ENCODE measurements at regions not wholly inside any gene's neighbourhood (a gene's known extent, or its start where the extent isn't known, plus 50 kb on each side); places are given as distances from the start of the nearest gene placed in this dataset.
"Not testable (repeated sequence)": the region's sequence is repeated elsewhere in the genome, so short reads cannot be mapped to it uniquely, and the experiment has no call there.

DNA sequence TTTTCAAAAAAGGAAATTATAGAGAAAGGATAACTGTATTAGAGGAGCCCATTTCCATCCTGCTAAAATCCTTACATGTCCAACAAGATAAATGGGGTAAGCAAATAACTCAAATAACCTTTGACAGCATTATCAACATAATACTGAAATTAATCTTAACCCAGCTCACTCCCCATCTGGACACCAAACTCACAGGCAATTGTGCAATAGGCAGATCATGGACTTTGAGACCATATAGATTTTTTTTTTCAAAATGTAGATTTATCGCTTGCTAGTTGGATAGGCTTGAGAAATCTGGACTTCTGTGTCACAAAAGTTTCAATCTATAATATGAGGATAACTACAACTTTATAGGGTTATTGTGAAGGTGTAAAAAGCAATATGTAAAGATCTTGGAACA lies 134.4 kb upstream of the ASCC3 start:
- DNase-seq: no peak

DNA sequence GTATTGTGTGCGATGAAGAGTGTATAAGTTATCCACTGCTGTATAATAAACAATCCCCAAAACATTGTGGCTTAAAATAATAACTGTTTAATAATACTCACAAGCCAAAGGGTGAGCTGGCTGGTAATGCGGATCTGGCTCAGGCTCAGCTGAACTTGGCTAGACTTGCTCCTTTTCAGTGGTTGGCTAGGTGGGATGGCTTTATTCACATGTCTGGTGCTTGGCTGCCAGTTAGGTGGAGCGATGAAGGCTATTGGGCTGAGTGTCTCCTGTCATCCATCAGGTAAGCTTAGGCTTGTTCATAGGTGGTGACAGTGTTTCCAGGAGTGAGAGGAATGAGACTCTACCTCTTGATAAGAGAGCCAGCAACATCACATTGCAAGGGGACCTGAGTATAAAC lies 135.0 kb upstream of the ASCC3 start:
- no peak for DNase-seq

DNA sequence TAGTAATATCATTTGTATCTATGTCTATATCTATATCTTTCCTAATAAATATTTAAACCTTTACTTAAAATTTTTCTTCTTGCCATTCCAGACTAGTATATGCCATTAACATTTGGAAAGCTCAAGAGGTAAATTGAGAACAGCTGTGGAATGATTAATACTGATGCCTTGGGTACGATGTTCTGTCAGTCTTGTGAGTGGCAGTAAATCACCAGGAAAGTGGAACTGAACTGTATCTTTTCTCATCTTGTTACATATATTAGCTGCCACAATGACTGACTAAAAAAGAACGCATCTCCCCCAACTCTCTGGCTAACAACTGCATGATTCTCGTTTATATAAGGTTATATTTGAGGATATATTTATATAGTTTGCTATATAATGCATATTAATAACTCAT lies 137.0 kb upstream of the ASCC3 start:
- no peak for DNase-seq

DNA sequence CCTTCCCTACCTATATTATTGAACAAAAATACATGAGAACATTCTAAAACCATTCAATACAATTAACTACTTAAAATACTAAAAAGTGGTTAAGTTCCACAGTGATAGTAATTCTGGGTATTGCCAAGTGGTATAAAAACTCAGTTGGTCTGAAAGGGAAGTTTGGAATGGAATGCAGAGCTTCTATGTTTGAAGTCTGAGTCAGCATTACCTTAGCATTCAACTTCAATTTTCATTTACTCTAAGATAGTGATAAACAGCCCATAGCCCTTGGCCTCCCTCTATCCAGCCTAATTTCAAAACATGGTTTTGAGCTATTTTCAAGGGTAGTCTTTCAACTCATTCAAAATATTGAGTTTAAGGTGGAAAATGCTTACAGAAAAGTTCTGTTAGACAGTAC lies 140.4 kb upstream of the ASCC3 start:
- DNase-seq: no peak

DNA sequence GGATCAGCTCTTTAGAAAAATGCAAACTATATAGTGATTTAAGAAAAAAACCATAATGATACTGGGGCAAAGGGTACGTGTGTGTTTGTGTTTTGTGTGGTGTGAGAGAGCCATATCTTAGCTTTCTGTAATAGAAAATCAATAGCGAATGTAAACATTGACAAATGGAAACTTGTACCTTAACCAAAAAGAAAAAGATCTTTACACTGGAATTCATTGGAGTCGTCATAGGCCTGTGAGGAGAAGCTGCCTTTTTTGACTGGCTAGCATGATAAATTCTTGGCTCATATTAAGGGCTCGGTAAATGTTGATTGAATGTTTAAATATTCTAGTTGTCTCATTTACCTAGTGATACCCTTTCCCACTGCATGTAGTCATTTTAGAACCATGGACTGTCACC lies 161.8 kb upstream of the ASCC3 start:
- DNase-seq: no peak

DNA sequence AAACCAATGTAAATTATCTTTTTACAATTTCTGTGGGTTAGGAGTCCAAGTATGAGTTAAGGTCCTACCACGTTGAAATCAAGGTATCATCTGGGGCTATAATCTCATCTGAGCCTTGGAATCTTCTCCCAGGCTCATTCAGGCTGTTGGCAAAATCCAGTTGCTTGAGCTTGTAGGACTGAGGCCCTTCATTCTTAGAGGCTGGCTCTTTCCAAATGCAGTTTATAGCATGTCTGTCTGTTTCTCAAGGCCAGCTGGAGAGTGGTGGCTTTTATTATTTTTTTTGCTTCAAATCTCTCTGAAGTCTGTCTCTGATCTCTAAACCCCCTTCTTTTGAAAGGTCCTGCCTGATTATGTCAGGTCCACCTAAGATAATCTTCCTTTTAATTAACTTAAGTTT lies 177.2 kb upstream of the ASCC3 start:
- no peak for DNase-seq

DNA sequence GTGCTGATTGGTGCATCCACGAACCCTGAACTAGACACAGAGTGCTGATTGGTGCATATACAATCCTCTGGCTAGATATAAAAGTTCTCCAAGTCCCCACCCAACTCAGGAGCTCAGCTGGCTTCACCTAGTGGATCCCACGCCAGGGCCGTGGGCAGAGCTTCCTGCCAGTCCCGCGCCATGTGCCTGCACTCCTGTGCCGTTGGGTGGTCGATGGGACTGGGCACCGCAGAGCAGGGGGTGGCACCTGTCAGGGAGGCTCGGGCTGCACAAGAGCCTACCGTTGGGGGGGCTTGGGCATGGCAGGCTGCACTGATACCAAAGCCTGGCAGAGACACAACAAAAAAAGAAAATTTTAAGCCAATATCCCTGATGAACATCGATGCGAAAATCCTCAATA lies 185.4 kb upstream of the ASCC3 start:
- no peak for DNase-seq

DNA sequence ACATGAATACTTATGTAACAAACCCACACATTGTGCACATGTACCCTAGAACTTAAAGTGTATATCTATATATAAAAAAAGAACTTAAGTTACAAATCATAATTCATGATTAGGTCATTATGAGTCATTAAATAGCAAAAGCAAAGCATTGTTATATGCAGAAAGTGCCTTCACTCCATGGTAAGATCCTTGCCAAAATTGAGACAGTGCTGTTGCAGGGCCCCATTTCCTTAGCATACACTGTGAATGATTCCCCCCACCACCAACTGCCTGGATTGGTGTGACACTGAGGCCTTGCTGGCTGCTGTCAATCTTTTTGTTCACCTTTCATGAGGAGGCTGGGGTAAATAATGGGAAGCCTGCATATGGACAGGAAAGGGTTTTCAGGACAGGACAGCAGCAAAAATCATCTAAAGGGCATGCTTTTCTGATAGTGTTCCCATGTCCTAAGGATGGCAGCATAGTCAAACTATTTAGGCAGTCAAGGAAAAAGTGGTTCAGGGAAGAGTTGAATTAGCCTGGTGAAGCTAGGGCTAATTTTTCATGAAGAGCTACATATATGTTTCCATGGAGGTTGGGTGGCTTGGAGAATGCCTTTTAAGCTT lies 188.2 kb upstream of the ASCC3 start:
- DNase-seq: no peak

DNA sequence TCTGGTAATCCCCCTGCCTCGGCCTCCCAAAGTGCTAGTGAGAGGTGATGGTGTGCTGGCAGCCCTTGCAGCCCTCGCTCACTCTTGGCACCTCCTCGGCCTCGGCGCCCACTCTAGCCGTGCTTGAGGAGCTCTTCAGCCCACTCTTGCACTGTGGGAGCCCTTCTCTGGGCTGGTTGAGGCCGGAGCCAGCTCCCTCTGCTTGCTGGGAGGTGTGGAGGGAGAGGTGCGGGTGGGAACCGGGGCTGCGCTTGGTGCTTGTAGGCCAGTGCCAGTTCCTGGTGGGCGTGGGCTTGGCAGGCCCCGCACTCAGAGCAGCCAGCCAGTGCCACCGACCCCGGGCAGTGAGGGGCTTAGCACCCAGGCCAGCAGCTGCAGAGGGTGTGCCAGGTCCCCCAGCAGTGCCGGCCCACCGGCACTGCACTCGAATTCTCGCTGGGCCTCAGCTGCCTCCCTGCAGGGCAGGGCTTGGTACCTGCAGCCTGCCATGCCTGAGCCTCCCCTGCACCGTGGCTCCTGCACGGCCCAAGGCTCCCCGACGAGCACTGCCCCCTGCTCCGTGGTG lies 189.0 kb upstream of the ASCC3 start:
- DNase-seq: no peak

DNA sequence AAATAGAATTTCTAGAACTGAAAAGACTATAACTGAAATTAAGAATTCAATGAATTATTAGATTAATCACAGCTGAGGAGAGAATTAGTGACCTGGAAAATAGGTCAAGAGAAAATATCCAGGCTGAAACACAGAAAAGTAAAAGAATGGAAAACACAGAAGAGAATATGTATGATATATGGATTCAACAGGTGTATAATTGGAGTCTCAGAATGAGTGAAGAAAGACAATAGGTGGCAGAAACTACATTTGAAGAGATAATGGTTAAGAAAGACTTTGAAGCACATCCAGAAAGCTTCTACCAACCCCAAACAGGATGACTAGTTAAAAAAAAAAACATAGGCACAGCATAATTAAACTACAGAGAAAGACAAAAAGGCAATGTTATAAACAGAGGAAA lies 196.2 kb upstream of the ASCC3 start:
- DNase-seq: no peak

DNA sequence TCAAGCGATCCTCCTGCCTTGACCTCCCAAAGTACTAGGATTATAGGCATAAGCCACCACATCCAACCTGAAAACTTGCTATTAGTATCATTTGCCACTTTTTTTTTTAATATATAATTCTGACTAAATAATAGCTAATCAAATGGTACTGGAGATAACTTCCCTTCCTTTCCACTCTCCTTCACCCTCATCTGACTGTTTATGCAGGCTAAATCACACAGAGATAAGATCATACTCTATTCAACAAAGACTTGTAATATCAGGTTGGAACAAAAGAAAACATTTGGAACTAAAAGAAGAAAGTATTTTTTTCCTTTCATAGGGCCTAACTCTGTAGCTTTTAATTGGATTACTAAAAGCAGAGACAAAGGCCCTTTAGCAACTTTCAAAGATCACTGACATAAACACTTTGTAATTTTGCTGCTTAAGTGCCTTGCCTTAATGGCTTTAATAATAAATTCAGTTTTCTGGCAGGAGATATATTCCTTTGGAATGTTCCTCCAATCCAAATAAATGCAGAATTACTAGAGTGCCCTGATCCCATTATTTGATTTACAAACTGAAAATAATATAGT lies 198.7 kb upstream of the ASCC3 start:
- no peak for DNase-seq

DNA sequence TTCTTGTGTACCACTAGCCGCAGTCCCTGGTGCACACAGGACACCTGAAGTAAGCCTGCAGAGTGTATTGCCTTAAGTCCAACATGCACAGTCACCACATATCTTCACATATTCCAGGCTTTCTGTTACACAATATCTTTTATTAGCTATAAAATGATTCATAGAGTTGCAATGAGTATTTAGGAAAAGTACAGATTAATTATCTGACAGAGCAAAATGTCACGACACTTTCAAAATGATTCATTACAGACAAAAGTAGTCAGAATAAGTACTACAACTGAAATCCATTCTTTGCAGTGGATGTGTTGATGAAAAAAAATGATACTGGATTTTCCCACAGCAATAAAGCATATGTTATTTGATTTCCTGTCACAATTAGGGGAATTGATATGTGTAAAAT lies 199.5 kb upstream of the ASCC3 start:
- no peak for DNase-seq

DNA sequence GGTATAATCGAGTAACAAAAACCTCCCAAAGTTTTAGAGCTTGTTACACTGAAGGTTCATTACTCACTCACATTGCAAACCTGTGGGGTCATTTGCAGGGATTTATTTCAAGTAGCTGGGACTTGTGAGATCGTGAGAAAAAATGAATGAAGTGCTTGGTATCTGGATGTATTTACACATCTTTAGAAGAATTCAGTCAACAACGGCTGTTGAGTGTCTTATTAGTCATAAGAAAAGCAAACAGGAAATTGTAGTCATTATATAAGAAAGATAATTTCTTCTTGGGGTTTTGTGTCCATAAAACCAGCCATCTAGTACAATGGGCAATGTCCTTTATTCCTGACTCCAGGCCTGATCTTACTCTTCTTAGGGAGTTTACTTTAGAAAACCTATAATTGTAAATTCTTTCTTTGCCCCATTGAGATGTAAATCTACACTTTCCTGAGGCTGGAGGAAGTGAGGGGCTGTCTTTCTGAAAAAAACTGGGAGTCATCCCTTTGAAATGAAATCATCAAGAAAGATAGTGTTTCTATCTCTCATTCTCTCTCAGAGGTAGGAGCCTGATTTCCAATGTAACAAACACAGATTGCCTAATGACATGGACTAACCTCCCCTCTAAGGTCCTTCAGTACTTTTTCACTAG lies 202.5 kb upstream of the ASCC3 start:
- no peak for DNase-seq

DNA sequence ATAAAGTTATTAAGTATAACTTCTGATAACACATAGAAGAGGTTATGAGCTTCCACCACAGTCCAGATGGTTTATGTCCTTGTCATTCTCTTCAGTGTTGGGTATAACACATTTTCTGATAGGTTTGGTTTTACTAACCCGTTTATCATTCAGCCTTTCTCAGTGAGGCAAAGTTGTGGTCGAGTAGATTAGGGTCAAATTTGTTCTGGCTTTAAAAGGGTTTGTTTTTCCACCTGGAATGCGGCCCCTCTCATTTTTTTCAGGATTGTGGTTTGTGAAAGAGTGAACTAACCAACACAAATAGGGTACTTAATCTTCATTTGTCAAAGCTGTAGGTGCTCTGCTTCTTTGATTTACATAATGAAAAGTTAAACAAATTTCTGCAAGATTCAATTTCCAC lies 204.2 kb upstream of the ASCC3 start:
- no peak for DNase-seq

DNA sequence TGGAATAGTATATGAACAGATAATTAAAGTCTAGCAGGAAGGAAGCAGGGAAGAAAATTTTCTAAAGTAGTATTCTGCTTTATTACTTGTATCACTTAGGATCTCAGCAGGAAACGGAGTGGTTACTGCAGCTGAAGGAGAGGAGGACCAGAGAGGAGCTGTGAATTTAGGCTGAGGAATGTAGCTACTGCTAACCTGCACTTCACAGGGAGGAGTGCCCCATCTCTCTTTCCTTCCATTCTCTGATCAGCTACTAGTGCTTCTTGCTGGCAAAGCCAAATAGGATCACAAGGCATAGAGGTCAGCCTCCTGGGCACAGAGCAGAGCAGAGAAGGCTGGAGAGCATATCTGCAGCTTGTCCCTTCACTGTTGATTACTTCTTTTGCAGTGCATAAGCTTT lies 205.3 kb upstream of the ASCC3 start:
- no peak for DNase-seq

DNA sequence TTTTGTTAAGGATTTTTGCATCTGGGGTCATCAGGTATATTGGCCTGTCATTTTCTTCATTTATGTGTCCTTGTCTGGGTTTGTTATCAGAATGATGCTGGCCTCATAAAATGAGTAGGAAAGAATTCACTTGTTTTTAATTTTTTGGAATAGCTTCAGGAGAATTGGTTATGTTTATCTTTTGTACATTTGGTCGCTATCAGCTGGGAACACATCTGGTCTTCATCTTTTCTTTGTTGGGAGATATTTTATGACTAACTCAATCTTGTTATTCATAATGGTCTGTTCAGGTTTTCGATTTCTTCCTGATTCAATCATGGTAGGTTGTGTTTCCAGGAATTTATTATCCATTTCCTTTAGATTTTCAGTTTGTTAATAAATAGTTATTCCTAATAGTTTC lies 207.5 kb upstream of the ASCC3 start:
- no peak for DNase-seq

DNA sequence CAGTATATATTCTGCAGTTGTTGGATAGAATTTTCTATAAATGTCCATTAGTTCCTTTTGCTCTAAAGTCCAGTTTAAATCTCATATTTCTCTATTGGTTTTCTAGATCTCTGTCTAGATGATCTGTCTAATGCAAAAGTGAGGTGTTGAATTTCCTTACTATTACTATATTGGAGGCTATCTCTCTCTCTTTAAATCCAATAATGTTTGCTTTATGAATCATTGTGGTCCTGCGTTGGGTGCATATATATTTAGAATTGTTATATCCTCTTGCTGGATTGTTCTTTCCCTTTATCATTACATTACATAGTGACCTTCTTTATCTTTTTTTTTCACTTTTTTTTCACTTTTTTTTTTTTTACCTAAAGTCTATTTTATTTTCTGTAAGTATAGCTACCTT lies 208.5 kb upstream of the ASCC3 start:
- DNase-seq: no peak

DNA sequence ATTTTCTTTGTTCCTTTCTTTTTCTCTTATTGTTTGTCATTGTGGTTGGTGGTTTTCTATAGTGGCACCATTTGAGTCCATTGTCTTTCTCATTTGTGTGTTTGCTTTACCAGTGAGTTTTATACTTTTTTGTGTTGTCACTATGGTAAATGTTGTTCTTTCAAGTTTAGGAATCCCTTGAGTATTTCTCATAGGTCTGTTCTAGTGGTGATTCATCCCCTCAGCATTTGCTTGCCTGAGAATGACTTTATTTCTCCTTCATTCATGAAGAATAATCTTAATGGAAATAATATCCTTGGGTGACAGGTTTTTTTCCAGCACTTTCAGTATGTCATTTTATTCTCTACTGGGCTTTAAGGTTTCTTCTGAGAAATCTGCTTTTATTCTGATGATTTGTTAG lies 209.2 kb upstream of the ASCC3 start:
- no peak for DNase-seq

DNA sequence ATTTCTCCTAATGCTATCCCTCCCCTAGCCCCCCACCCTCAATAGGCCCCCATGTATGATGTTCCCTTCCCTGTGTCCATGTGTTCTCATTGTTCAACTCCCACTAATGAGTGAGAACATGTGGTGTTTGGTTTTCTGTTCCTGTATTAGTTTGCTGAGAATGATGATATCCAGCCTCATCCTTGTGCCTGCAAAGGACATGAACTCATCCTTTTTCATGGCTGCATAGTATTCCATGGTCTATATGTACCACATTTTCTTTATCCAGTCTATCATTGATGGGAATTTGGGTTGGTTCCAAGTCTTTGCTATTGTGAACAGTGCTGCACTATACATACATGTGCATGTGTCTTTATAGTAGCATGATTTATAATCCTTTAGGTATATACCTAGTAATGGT lies 217.5 kb upstream of the ASCC3 start:
- DNase-seq: not testable (repeated sequence)

DNA sequence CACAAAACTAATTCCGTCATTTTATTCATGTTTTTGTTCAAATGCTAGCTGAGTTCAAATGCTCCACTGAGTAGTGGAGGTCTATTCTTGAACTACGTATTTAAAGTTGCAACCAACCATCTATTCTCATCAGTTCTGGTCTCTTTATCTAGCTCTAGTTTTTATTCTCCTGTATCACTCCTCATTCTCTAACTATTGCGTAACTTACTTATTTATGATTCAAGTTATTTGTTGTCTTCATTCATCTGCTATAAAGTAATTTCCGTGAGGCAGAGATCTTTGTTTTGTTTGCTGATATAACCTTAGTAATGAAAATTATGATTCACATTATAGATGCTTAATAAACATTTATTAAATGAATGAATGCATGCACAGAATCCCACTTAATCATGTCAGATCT lies 221.6 kb upstream of the ASCC3 start:
- DNase-seq: no peak

DNA sequence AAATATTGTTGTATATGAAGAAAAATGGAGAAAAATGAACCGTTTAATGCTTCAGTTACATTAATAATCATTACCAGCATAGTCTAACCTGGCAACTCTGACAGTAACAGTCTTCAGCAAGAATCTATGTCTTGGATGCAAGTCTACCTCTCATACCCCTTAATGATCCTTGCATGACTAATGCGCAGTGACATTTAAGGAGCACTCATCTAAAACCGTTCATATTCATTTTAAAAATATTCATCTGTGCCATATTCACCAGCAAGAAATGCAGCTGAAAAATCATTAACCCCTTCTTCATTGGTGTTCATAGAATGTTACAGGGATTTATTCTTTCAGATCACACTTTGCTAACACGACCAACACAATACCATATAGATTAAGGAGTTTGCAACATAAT lies 227.2 kb upstream of the ASCC3 start:
- no peak for DNase-seq

DNA sequence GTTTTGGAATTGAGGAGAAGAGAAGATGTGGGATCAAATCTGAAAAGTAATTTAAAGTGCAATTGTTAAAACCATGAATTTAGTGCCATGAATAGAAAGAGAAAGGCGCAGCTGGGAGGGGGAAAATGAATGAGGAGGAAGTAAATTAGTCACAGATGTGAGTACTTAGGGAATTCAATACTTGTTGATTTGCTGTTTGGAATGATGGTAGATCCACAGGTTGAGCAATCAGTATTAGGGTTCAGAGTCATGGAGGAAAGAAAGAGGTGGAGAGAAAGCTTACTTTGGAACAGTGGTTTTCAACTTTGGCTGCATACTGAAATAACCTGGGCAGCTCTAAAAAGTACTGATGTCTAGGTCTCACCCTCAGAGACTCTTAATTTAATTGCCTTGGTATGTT lies 229.7 kb upstream of the ASCC3 start:
- no peak for DNase-seq

DNA sequence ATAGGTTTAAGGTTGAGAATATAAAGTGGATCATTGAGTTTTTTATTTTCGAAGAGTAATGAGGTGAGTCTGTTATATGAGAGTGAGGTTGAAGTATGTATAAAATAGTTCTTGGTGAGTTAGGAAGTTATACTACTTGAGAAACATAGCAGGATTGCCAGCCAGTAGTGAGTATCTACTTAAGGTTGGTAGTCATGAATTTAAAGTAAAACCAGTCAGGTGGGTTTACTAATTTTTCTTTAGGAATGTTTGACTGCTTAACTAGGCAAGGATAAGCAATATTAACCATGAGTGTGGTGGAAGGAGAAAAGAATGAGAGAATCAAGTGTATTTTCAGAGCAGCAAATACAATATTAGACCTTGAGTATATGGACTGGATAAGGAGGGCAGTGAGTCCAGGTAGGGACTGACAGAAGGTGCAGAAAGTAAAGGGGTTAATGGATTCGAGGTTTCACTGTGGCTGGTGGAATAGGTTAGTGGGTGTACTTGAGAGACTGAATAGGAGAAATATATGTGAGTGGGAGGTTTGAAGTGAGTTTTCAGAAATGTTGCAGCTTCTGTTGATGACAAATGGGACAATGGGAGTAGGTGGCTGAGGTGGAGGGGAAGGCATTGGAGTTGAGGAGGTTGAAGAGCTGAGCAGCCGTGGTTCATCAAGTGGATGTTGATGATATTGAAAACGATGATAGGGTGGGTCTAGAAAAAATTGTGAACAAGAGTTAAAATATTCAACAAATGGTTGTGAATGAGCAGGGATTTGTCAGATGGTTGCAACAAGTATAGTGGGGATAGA lies 232.5 kb upstream of the ASCC3 start:
- DNase-seq: no peak

DNA sequence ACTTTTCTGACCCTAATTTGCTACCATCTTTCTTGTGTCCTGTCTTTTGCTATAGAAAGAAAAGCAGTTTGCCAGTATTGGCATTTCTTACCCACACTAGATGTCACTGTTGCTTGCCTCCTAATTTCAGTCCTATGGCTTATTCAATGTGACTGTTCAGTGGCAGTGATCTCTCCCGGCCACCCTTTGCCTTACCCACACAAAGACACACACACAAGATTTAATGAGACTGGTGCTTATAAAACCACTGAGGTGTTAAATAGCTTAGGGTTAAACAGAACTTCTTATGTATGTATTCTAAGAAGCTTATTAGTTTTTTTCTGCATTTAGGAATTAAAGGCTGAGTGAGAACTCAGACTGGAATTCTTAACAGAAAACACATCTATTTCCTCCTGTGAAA lies 233.6 kb upstream of the ASCC3 start:
- DNase-seq: no peak
